ENCODE measurements at regions not wholly inside any gene's neighbourhood (a gene's known extent, or its start where the extent isn't known, plus 50 kb on each side); places are given as distances from the start of the nearest gene placed in this dataset.
"Not testable (repeated sequence)": the region's sequence is repeated elsewhere in the genome, so short reads cannot be mapped to it uniquely, and the experiment has no call there.

DNA sequence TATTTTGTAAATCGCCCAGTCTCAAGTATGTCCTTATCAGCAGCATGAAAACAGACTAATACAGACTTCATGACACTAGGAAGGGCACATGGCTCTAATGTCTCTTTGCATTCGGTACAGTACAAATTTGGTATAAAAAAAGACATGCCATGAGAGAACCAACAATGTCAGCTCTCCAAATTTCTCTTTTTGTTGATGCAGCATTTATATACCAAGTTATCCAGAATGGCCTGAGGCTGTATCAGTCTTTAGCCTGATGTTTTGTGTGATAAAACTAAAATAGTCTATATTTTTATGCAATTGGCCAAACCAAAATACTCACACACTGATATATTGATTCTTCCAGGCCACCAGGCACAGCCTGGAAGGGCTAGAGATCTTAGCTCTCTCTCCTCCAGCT, 124.3 kb upstream of the SAMSN1 start:
- DNase-seq (ENCODE audit: low read depth, low spot score) = no peak
- H3K4me3 ChIP-seq (ENCODE audit: low read length) = no peak overlapping the region

DNA sequence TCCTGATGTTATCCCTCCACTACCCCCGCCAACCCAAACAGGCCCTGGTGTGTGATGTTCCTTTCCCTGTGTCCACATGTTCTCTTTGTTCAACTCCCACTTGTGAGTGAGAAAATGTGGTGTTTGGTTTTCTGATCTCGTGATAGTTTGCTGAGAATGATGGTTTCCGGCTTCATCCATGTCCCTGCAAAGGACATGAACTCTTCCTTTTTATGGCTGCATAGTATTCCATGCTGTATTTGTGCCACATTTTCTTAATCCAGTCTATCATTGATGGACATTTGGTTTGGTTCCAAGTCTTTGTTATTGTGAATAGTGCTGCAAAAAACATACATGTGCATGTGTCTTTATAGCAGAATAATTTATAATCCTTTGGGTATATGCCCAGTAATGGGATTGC, 123.0 kb upstream of the SAMSN1 start:
- H3K4me3 ChIP-seq (ENCODE audit: low read length); DNase-seq (ENCODE audit: low read depth, low spot score): not testable (repeated sequence)

DNA sequence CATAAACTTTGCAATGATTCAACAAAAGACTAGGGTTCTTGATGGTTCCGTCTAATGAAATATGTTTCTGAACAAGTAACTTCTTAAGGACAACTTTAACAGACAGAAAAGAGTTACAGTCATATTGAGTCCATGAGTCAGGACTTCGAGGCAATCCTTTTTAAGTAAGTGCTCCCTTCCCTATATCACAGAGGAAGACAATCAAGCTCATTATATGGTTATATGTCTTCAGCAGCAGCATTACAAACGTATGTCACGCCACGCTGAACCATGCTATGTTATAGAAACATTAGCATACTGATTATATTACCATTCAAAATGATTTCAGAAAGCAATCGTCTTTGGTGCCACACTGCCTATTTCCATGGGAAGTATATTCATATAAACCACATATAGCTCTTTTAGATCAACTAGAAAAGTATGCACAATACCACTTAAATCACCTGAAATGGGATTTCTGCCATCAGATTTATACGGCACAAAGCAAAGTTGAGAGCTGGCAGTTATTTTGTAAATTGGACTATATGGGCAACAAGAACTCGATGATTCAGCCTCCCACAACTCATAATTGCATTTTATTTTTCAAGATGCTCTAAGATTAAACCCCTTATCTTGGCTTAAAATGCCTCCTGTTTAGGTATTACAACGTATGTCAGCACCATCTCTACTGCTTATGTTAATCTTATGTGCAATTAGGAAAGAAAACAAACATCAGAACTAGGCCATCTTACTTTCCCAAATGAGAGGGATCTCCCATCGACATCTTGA, 111.3 kb upstream of the SAMSN1 start:
- no peak for DNase-seq (ENCODE audit: low read depth, low spot score)
- H3K4me3 ChIP-seq (ENCODE audit: low read length) = no peak overlapping the region

DNA sequence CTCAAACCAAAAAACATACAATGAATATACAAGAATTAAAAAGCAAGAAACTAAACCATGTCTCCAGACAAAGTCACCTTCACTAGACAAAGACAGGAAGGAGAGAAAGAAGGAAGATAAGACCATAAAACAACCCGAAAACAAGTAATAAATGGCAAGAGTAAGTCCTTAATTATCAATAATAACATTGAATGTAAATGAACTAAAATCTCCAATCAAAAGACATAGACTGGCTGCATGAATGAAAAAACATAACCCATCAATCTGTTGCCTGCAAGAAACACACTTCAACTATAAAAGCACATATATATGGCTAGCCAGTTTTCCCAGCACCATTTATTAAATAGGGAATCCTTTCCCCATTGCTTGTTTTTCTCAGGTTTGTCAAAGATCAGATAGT, 100.8 kb upstream of the SAMSN1 start:
- no peak for DNase-seq (ENCODE audit: low read depth, low spot score)
- H3K4me3 ChIP-seq (ENCODE audit: low read length) = no peak overlapping the region

DNA sequence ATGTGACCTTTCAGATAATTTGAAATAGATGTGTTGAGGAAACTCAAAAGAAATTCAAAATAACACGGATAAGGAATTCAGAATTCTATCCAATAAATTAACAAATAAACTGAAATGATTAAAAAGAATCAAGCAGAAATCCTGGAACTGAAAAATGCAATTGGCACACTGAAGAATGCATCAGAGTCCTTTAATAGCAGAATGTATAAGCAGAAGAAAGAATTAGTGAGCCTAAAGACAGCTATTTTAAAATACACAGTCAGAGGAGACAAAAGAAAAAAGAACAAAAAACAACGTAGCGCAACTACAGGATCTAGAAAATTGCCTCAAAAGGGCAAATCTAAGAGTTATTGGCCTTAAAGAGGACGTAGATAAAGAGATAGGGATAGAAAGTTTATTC, 99.6 kb upstream of the SAMSN1 start:
- no peak for DNase-seq (ENCODE audit: low read depth, low spot score)
- H3K4me3 ChIP-seq (ENCODE audit: low read length) = no peak overlapping the region

DNA sequence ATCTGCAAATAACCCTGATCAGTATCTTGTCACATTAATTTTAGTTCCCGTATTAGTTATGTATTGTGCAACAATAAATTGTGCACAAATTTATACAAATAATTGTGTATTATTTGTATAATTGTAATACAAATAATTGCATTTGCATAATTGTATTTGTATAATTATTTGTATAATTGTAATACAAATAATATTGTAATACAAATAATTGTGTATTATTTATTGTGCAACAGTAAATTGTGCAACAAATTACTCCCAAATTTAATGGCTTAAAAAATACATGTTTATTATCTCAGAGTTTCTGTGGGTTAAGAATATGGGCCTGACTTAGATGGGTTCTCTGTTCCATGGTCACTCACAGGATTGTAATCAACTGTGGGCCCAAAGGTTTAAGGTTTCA, 86.2 kb upstream of the SAMSN1 start:
- DNase-seq (ENCODE audit: low read depth, low spot score) = no peak
- no peak overlapping the region for H3K4me3 ChIP-seq (ENCODE audit: low read length)

DNA sequence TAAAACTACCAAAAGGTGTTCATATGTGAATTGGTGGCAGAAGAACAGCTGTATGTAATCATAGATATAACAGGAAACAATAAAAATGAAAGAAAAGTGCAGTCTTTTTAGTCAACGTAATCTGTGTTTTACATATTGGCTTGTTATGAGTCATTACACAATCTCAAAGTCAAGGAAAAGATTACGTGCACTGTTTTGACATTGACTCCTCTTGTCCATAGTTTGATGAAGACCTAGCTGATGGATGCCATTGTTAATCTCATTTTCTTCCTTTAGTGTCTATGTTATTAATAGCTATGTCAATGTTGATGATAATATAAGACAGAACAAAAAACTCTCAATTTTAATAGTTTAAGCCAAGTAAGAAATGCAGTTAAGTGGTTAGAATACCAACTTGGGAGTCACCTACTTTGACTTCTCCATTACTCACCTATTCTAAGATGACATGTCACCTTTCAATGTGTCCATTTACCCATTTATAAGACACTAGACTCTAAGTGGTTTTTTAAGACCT, 84.5 kb upstream of the SAMSN1 start:
- DNase-seq (ENCODE audit: low read depth, low spot score) = no peak
- H3K4me3 ChIP-seq (ENCODE audit: low read length) = no peak overlapping the region

DNA sequence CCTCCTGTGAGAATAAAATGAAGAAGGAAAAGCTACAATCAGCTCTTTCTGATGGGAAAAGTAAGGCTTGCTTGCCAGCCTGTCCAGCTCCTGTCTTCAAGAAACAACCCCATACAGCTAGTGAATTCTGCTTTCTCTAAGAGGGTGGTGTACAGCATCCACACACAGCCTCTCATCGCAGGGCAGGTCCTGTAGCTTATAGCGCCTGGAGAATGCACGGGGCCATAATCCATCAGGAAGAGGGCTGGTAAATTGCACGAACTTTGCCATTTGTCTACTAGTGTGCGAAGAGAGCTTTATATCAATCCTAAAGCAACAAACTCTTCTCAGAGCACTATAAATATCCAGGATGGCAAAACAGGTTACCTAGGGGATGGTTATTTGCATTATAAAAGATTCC, 83.3 kb upstream of the SAMSN1 start:
- no peak for DNase-seq (ENCODE audit: low read depth, low spot score)
- no peak overlapping the region for H3K4me3 ChIP-seq (ENCODE audit: low read length)

DNA sequence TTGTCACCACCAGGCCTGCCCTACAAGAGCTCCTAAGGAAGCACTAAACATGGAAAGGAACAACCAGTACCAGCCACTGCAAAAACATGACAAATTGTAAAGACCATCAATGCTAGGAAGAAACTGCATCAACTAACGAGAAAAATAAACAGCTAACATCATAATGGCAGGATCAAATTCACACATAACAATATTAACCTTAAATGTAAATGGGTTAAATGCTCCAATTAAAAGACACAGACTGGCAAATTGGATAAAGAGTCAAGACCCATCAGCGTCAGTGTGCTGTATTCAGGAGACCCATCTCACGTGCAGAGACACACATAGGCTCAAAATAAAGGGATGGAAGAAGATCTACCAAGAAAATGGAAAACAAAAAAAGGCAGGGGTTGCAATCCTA, 77.0 kb upstream of the SAMSN1 start:
- H3K4me3 ChIP-seq (ENCODE audit: low read length); DNase-seq (ENCODE audit: low read depth, low spot score): not testable (repeated sequence)

DNA sequence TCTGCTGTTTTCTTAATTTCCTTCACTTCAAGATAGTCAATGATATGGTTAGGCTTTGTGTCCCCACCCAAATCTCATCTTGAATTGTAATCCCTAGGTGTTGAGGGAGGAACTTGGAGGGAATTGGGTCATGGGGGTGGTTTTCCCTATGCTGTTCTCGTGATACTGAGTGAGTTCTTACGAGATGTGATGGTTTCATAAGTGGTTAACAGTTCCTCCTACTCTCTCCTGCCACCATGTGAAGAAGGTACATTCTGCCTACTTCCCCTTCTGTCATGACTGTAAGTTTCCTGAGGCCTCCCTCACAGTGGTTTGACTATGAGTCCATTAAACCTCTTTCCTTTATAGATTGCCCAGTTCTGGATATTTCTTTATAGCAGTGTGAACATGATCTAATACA, 74.0 kb upstream of the SAMSN1 start:
- no peak overlapping the region for H3K4me3 ChIP-seq (ENCODE audit: low read length)
- no peak for DNase-seq (ENCODE audit: low read depth, low spot score)

DNA sequence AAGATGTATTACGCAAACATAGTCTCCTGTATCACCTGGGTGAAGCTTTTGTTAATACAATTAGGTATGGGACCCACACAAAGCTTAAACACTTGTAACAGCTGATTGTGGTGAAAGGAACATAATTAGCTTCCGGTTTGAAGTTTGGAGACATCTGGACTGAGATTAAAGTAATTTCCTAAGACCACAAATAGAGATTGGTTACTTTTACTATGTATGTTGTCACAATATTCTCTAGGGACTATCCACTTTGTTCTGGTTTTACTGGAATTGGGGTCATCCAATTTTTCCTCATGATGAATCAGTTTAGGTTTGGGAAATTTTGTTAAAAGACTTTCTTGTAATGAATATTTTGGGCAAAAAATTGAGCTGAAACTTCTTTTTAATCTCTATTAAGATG, 71.8 kb upstream of the SAMSN1 start:
- H3K4me3 ChIP-seq (ENCODE audit: low read length) = no peak overlapping the region
- peak; percentile 22 for DNase-seq (ENCODE audit: low read depth, low spot score)

DNA sequence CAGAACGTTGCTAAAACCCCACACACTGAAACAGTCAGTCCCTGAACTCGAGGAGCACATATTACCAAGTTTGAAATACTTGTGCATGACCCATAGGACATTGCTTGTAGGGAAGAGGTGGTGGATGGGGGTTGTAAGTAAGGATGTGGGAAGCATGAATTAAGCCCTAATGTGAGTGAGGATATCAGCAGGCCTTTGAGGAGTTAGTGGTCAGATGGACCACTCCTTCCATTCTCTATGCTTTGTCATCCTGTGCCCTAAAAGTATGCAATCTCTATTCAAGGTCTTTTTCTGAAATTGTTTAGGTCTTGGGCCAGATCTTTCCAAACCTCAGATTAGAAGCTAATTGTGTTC, 70.9 kb upstream of the SAMSN1 start:
- no peak overlapping the region for H3K4me3 ChIP-seq (ENCODE audit: low read length)
- DNase-seq (ENCODE audit: low read depth, low spot score) = no peak

DNA sequence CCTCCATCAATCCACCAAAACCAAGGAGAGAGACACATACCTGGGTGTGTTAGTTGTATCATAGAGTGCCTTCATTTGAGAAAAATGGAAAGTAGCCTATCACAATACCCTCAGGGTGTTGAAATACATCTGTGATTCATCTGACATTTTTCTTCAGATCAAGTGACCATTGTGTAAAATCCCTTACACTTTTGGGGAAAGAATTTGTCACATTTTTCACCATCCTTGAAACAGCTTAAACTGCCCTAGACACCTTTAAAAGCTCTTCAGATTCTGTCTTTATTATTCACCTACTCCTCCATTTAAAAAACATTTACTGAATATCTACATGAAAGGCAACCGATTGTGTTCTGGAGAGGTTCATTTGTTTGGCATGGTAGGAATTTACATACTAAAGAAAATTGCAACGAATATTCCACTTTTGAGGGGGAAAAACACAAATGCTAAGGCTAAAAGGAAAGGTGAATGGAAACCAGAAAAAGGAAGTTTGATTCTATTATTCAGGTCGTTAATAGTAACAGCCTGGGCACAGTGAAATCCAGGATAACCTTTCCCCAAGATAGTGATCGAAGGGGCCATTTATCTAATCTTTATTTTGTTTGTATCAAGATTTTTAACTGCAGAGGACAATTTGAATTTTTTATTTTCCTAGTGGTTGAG, 70.4 kb upstream of the SAMSN1 start:
- DNase-seq (ENCODE audit: low read depth, low spot score) = no peak
- H3K4me3 ChIP-seq (ENCODE audit: low read length) = no peak overlapping the region

DNA sequence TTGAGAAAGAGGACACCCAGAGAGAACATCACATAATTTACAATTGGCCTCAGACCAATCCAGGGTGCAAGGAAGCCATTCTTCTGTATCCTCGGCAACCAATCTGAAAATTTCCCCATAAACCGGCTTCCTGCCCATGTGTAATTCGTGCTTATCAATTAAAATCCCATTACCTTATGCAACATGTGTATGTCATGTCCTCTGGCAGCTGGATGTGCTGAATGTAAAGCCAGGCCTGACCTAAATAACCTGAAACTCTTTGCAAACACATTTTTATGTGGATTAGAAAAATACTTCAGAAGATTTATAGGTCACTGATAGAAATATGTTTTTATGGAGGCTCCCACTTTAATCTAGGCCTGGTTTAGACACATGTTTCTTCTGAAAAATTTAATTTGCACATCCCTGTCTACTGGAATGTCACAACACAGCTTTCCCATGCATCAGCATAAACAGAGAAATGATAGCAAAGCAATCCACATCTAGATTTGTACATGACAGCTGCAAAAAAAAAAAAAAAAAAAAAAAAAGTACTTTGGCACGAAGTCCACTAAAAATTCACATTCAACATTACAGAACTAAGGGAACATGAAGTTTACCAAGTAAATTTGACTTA, 69.4 kb upstream of the SAMSN1 start:
- no peak overlapping the region for H3K4me3 ChIP-seq (ENCODE audit: low read length)
- no peak for DNase-seq (ENCODE audit: low read depth, low spot score)

DNA sequence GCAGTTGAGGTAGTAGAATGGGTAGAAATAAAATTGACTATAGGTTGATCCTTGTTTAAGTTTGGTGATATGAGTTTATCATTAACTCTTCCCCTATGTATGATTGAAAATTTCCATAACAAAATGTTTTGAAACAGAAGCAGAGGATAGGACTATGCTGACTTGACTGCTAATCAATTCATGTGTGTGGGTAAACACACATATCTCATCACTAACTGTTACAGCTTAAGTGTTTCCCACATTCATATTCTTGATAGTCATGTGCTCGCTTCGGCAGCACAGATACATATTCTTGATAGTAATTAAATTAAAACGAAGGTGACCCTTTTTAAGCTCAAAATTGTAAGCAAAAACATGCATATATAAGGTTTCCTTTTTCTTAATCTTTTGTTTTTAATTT, 68.2 kb upstream of the SAMSN1 start:
- no peak overlapping the region for H3K4me3 ChIP-seq (ENCODE audit: low read length)
- no peak for DNase-seq (ENCODE audit: low read depth, low spot score)

DNA sequence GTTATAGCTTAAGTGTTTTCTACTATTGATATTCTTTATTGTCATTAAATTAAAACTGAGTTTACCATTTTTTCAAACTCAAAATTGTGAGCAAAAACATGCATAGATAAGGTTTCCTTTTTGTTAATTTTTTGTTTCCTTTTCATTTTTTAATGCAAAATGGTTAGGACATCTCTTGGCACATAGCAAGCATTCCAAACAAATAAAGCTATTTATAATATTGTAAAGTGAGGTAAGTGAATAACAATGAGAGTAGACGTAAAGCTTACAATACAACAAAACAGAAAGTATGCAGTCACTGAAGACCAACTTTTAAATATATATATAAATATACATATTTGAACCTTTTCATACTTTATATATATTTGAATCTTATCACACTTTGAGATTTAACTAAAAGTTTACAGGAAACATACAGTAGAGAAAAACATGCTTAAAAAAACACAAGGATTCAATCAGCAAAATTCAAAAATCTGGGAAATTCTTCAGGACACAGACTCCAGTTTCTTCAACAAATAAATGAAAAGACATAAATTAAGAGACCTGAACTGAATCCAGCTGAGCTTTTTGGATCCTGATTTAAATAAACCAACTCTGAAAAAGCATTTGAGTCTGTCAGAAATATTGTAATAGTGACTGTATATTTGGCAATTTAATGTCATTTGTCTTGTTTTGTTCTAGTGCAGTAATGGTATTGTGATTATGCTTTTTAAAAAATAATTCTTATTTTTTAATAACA, 67.5 kb upstream of the SAMSN1 start:
- no peak overlapping the region for H3K4me3 ChIP-seq (ENCODE audit: low read length)
- DNase-seq (ENCODE audit: low read depth, low spot score) = no peak

DNA sequence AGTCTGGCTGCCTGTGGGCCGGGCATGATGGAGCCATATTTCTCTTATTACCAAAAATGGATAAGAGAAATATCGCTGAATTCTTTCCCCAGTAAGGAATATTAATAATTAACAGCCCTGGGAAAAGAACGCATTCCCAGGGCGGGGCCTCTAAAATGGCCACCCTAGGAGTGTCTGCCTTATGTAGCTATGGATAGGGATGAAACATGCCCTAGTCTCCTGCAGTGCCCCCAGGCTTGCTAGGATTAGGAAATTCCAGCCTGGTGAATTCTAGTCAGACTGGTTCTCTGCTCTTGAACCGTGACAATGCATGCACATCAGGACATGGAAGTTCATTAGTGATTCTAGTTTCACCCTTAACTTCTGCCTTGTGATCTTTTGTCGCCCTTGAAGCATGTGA, 64.0 kb upstream of the SAMSN1 start:
- not testable (repeated sequence) for DNase-seq (ENCODE audit: low read depth, low spot score); H3K4me3 ChIP-seq (ENCODE audit: low read length)

DNA sequence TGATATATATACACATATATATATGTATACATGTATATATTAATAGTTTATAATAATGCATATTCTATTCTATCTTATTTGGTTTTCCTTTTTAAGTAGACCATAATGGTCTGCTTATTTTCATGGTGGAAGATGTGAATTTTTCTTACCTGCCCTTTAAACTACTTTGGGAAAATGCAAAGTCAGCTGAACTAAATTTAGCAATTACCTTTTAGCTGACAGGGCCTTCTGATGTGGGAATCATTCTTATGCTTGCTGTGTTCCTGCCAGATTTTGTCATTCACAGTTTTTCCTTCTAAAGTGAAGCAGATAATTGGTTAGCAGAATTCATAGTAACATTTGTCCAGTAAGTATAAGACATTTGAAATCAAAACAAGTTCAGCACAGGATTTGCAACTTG, 63.2 kb upstream of the SAMSN1 start:
- DNase-seq (ENCODE audit: low read depth, low spot score) = no peak
- no peak overlapping the region for H3K4me3 ChIP-seq (ENCODE audit: low read length)

DNA sequence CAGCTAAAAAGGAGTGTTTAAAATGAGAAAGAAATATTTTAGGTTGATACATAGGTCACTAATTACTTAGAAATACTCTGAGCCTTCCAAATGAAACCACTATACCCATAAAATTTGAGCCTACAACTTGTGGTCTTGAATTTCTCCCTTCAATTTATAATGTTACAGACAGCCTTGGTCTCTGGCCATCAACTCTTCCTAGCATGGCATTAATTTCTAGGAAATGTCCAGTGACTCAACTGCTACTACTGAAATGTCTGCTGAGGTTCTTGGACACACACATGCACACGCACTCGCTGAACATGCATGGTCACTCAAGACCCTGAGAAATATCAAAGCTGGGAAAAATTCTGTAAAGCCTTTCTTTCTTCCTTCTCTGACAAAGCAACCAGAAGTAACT, 61.1 kb upstream of the SAMSN1 start:
- DNase-seq (ENCODE audit: low read depth, low spot score) = no peak

DNA sequence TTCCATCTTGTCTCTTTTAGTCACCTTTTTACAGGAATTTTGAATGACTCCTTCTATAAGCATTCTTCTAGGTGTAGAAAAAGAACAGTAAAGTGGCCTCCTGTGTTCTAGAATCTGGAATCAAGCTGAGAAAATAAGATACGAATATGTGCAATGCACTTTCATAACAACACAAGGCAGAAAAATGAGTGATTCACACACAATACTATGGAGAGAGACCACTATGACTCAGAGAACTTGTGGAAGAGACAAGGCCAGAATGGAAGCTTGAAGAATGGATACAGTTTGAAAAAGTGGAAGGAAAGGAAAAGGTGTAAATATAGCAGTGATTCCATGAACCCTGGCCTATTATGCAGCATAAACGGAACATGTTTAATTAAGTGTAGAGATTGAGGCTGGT, 57.1 kb upstream of the SAMSN1 start:
- H3K4me3 ChIP-seq (ENCODE audit: low read length) = no peak overlapping the region
- no peak for DNase-seq (ENCODE audit: low read depth, low spot score)

More for the DNA sequence above, 61.1 kb upstream of the SAMSN1 start:
- no peak overlapping the region for H3K4me3 ChIP-seq (ENCODE audit: low read length)

Measured in Jurkat, Clone E6-1 (cell line).